GM19239 (cell line): ENCODE measurements at regions not wholly inside any gene's neighbourhood (a gene's known extent, or its start where the extent isn't known, plus 50 kb on each side); places are given as distances from the start of the nearest gene placed in this dataset.
"Not testable (repeated sequence)": the region's sequence is repeated elsewhere in the genome, so short reads cannot be mapped to it uniquely, and the experiment has no call there.

ENCODE experiments used
- DNase-seq: peaks from one replicate; pipeline ENCODE4 v3.0.0; 2011; ENCODE audit warnings: low spot score; ENCODE audit not compliant: insufficient read length
- FAIRE-seq: peaks from 2 replicates; lab custom pipeline; 2011; peaks lifted over from hg19 to GRCh38; lab: Jason Lieb, UNC

- DNase-seq (no peak), FAIRE-seq (no peak)
Observed at GRCh38 chr7:131941291-131941690, 384.9 kb upstream of the PODXL start.

- DNase-seq = no peak
- no peak for FAIRE-seq
Observed at GRCh38 chr7:131940621-131941165, 384.3 kb upstream of the PODXL start.

- not testable (repeated sequence) for DNase-seq, FAIRE-seq
Observed at GRCh38 chr7:131938788-131939187, 382.4 kb upstream of the PODXL start.

- DNase-seq (no peak), FAIRE-seq (no peak)
Observed at GRCh38 chr7:131937868-131938267, 381.4 kb upstream of the PODXL start.

- DNase-seq = no peak
- no peak for FAIRE-seq
Observed at GRCh38 chr7:131935180-131935579, 378.8 kb upstream of the PODXL start.

- FAIRE-seq (no peak), DNase-seq (no peak)
Observed at GRCh38 chr7:131934452-131934851, 378.0 kb upstream of the PODXL start.

GRCh38 chr7:131933751-131934289 is 377.4 kb upstream of the PODXL start:
- DNase-seq = no peak
- FAIRE-seq = no peak

GRCh38 chr7:131933219-131933618 is 376.8 kb upstream of the PODXL start:
- not testable (repeated sequence) for DNase-seq, FAIRE-seq

- no peak for DNase-seq
- no peak for FAIRE-seq
Observed at GRCh38 chr7:131932271-131932670, 375.8 kb upstream of the PODXL start.

GRCh38 chr7:131931370-131931769 is 374.9 kb upstream of the PODXL start:
- no peak for DNase-seq
- no peak for FAIRE-seq

GRCh38 chr7:131929632-131930031 is 373.2 kb upstream of the PODXL start:
- DNase-seq (no peak), FAIRE-seq (no peak)

GRCh38 chr7:131927770-131928423 is 371.5 kb upstream of the PODXL start:
- FAIRE-seq = no peak

GRCh38 chr7:131925636-131926035 is 369.2 kb upstream of the PODXL start:
- FAIRE-seq = no peak
- no peak for DNase-seq

More at GRCh38 chr7:131927770-131928423, 371.5 kb upstream of the PODXL start:
- no peak for DNase-seq

- FAIRE-seq = peak; percentile 31
- no peak for DNase-seq
Observed at GRCh38 chr7:131924857-131925256, 368.4 kb upstream of the PODXL start.

- not testable (repeated sequence) for FAIRE-seq, DNase-seq
Observed at GRCh38 chr7:131922948-131923347, 366.5 kb upstream of the PODXL start.

- DNase-seq (no peak), FAIRE-seq (no peak)
Observed at GRCh38 chr7:131921016-131921415, 364.6 kb upstream of the PODXL start.

GRCh38 chr7:131919920-131920709 is 363.7 kb upstream of the PODXL start:
- FAIRE-seq (no peak), DNase-seq (no peak)

- no peak for FAIRE-seq
- no peak for DNase-seq
Observed at GRCh38 chr7:131911112-131911511, 354.7 kb upstream of the PODXL start.

GRCh38 chr7:131909151-131909768 is 352.8 kb upstream of the PODXL start:
- FAIRE-seq (no peak), DNase-seq (no peak)

GRCh38 chr7:131908714-131909113 is 352.3 kb upstream of the PODXL start:
- FAIRE-seq (no peak), DNase-seq (no peak)
